BLaER1 treated with 17β-estradiol and CSF1 and Interleukin-3, amounts not matched to agents 10 nM and 100 nM (cell line): ENCODE measurements at regions not wholly inside any gene's neighbourhood (a gene's known extent, or its start where the extent isn't known, plus 50 kb on each side); places are given as distances from the start of the nearest gene placed in this dataset.

ENCODE experiments used
- H3K27ac ChIP-seq, 11 experiments: shearing (Covaris generic); formaldehyde crosslinking; 2 replicates each; pipeline ENCODE4 v1.8.1; 2022
- H3K27me3 ChIP-seq, 11 experiments: shearing (Covaris generic); formaldehyde crosslinking; 2 replicates each; pipeline ENCODE4 v1.8.1; 2022
- H3K36me3 ChIP-seq, 11 experiments: shearing (Covaris generic); formaldehyde crosslinking; 2 replicates each; pipeline ENCODE4 v1.8.1; 2022
- H3K4me1 ChIP-seq, 10 experiments: shearing (Covaris generic); formaldehyde crosslinking; 2 replicates each; pipeline ENCODE4 v1.8.1; 2022
- H3K4me2 ChIP-seq, 11 experiments: shearing (Covaris generic); formaldehyde crosslinking; 2 replicates each; pipeline ENCODE4 v1.8.1; 2022
- H3K4me3 ChIP-seq, 10 experiments: shearing (Covaris generic); formaldehyde crosslinking; 2 replicates each; pipeline ENCODE4 v1.8.1; 2022
- H3K9ac ChIP-seq, 11 experiments: shearing (Covaris generic); formaldehyde crosslinking; 2 replicates each; pipeline ENCODE4 v1.8.1; 2022
- H3K9me3 ChIP-seq, 11 experiments: shearing (Covaris generic); formaldehyde crosslinking; replicated peaks in 1 of 11; 2 replicates each; pipeline ENCODE4 v1.8.1; 2022
- H4K20me1 ChIP-seq, 11 experiments: shearing (Covaris generic); formaldehyde crosslinking; 2 replicates each; pipeline ENCODE4 v1.8.1; 2022
- Cebpa-rat ChIP-seq, 11 experiments: shearing (Covaris generic); IDR thresholded peaks; 2 replicates each; pipeline ENCODE4 v1.8.1; 2022

GRCh38 chr14:101153691-101154090, 250.2 kb upstream of the RTL1 start:
- Histone ChIP-seq H3K36me3 (no peaks in the 10 kb centered on the region), H4K20me1 (no peaks in the 10 kb centered on the region), H3K9me3 (peaks cover 0 to 7% (median 0%) of the 10 kb centered on the region in 11 experiments; a peak in 3 of 22 replicates), H3K4me2 (no peak overlapping the region), H3K9ac (no peak overlapping the region), H3K4me3 (no peak overlapping the region), H3K27ac (no peak overlapping the region), H3K27me3 (no peaks in the 10 kb centered on the region), H3K4me1 (peaks cover 0 to 9% (median 7%) of the 10 kb centered on the region in 10 experiments; a peak in 13 of 20 replicates)
- TF ChIP-seq Cebpa-rat (IDR thresholded peaks at IDR 0.05), result no peak

- peaks cover 0 to 7% (median 0%) of the 10 kb centered on the region in 11 experiments; a peak in 3 of 22 replicates for H3K9me3 ChIP-seq
- H3K27ac ChIP-seq, result no peak overlapping the region
- TF ChIP-seq Cebpa-rat (IDR thresholded peaks at IDR 0.05), result no peak
- peaks cover 0 to under 1% (median 0%) of the 10 kb centered on the region in 10 experiments; a peak in 2 of 20 replicates for H3K4me1 ChIP-seq
- no peaks in the 10 kb centered on the region for H3K27me3 ChIP-seq
- no peak overlapping the region for H3K9ac ChIP-seq
- no peak overlapping the region for H3K4me3 ChIP-seq
- H3K4me2 ChIP-seq, result no peak overlapping the region
- H4K20me1 ChIP-seq, result no peaks in the 10 kb centered on the region
- H3K36me3 ChIP-seq, result no peaks in the 10 kb centered on the region
Measured at GRCh38 chr14:101155575-101155974, 252.1 kb upstream of the RTL1 start.

DNA sequence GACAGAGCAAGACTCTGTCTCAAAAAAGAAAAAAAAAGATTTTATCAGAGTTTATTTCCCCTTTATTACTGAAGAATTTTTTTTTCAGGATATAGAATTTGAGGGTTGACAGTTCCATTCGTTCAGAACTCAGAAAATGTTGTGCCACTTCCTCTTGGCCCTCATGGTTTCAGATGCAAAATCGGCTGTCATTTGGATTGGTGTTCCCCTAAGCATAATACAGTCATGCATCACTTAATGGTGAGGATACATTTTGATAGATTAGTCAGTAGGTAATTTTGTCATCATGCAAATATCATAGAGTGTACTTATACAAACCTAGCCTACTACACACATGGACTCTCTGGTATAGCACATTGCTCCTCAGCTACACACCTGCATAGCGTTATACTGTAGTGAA, 263.9 kb upstream of the RTL1 start:
- Histone ChIP-seq H3K27me3 (no peaks in the 10 kb centered on the region), H3K36me3 (no peaks in the 10 kb centered on the region), H4K20me1 (no peaks in the 10 kb centered on the region), H3K4me1 (no peaks in the 10 kb centered on the region), H3K9me3 (peaks cover 25 to 69% (median 51%) of the 10 kb centered on the region in 11 experiments), H3K4me2 (no peak overlapping the region), H3K27ac (no peak overlapping the region), H3K4me3 (no peak overlapping the region), H3K9ac (no peak overlapping the region)
- no peak for TF ChIP-seq Cebpa-rat (IDR thresholded peaks at IDR 0.05)

GRCh38 chr14:101169267-101169666, 265.7 kb upstream of the RTL1 start:
- H3K9me3 ChIP-seq, result peaks cover 30 to 74% (median 57%) of the 10 kb centered on the region in 11 experiments
- no peak overlapping the region for H3K4me2 ChIP-seq
- TF ChIP-seq Cebpa-rat (IDR thresholded peaks at IDR 0.05), result no peak
- no peaks in the 10 kb centered on the region for H3K36me3 ChIP-seq
- H3K4me1 ChIP-seq, result no peaks in the 10 kb centered on the region
- no peak overlapping the region for H3K4me3 ChIP-seq
- H3K27me3 ChIP-seq, result no peaks in the 10 kb centered on the region
- no peak overlapping the region for H3K9ac ChIP-seq
- H4K20me1 ChIP-seq, result no peaks in the 10 kb centered on the region
- no peak overlapping the region for H3K27ac ChIP-seq

DNA sequence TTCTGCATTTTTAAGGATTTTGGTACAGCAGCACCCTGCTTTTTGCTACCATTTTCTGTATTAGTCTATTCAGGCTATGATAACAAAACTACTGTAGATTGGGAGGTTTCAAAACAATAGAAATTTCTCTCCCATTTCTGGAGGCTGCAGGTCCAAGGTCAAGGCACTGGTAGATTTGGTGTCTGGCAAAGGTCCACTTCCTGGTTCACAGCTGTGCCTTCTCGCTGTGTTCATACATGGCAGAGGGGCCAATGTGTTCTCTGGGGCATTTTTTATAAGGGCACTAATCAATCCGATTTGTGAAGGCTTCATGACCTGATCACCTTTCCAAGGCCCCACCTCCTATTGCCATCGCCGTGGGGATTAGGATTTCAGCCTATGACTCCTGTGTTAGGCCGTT, 268.1 kb upstream of the RTL1 start:
- H4K20me1 ChIP-seq, result no peaks in the 10 kb centered on the region
- H3K9ac ChIP-seq, result no peak overlapping the region
- no peaks in the 10 kb centered on the region for H3K36me3 ChIP-seq
- H3K4me2 ChIP-seq, result no peak overlapping the region
- H3K9me3 ChIP-seq, result peaks cover 25 to 56% (median 42%) of the 10 kb centered on the region in 11 experiments
- TF ChIP-seq Cebpa-rat (IDR thresholded peaks at IDR 0.05), result no peak
- no peak overlapping the region for H3K4me3 ChIP-seq
- no peak overlapping the region for H3K27ac ChIP-seq
- no peaks in the 10 kb centered on the region for H3K27me3 ChIP-seq
- no peaks in the 10 kb centered on the region for H3K4me1 ChIP-seq

GRCh38 chr14:101173698-101174521, 270.4 kb upstream of the RTL1 start:
- H3K4me2 ChIP-seq, result no peak overlapping the region
- H3K4me3 ChIP-seq, result no peak overlapping the region
- no peak for TF ChIP-seq Cebpa-rat (IDR thresholded peaks at IDR 0.05)
- no peaks in the 10 kb centered on the region for H3K27me3 ChIP-seq
- H3K36me3 ChIP-seq, result no peaks in the 10 kb centered on the region
- no peaks in the 10 kb centered on the region for H4K20me1 ChIP-seq
- no peaks in the 10 kb centered on the region for H3K4me1 ChIP-seq
- no peak overlapping the region for H3K9ac ChIP-seq
- no peak overlapping the region for H3K27ac ChIP-seq
- peaks cover 10 to 35% (median 25%) of the 10 kb centered on the region in 11 experiments; a peak in 19 of 22 replicates for H3K9me3 ChIP-seq

DNA sequence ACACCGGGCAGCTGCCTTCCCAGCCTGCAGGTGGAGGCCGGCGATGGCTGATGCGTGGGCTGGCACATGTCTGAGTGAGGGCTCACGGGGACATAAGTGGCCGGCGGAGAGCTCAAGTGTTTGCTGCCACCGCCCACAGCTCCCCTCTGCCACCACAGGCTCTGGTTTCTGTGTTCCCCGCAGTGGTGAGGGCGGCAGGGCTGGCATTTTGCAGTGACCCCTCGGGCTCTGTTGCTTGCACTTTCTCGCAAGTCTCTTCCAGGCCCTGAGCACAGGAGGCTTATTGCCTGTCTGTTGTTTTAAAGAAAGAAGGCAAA, 271.0 kb upstream of the RTL1 start:
- Histone ChIP-seq H3K27ac (no peak overlapping the region), H3K9me3 (peaks cover 10 to 31% (median 24%) of the 10 kb centered on the region in 11 experiments; a peak in 19 of 22 replicates), H3K4me3 (no peak overlapping the region), H3K9ac (no peak overlapping the region), H3K4me2 (no peak overlapping the region), H4K20me1 (no peaks in the 10 kb centered on the region), H3K36me3 (no peaks in the 10 kb centered on the region), H3K4me1 (no peaks in the 10 kb centered on the region), H3K27me3 (no peaks in the 10 kb centered on the region)
- TF ChIP-seq Cebpa-rat (IDR thresholded peaks at IDR 0.05), result no peak

- Histone ChIP-seq H3K4me3 (no peak overlapping the region), H3K36me3 (no peaks in the 10 kb centered on the region), H3K27ac (no peak overlapping the region), H3K9me3 (peaks cover 10 to 30% (median 21%) of the 10 kb centered on the region in 11 experiments; a peak in 19 of 22 replicates), H3K4me1 (no peaks in the 10 kb centered on the region), H3K9ac (no peak overlapping the region), H3K27me3 (no peaks in the 10 kb centered on the region), H3K4me2 (no peak overlapping the region), H4K20me1 (no peaks in the 10 kb centered on the region)
- TF ChIP-seq Cebpa-rat (IDR thresholded peaks at IDR 0.05), result no peak
Measured at GRCh38 chr14:101174980-101175606, 271.6 kb upstream of the RTL1 start.

- Histone ChIP-seq H3K4me3 (no peak overlapping the region), H3K27me3 (no peaks in the 10 kb centered on the region), H3K9me3 (peaks cover 10 to 30% (median 20%) of the 10 kb centered on the region in 11 experiments; a peak in 19 of 22 replicates), H3K4me2 (no peak overlapping the region), H3K36me3 (no peaks in the 10 kb centered on the region), H4K20me1 (no peaks in the 10 kb centered on the region), H3K4me1 (no peaks in the 10 kb centered on the region), H3K9ac (no peak overlapping the region), H3K27ac (no peak overlapping the region)
- no peak for TF ChIP-seq Cebpa-rat (IDR thresholded peaks at IDR 0.05)
Measured at GRCh38 chr14:101175731-101176534, 272.4 kb upstream of the RTL1 start.
